PC-9 (cell line): ENCODE measurements at regions not wholly inside any gene's neighbourhood (a gene's known extent, or its start where the extent isn't known, plus 50 kb on each side); places are given as distances from the start of the nearest gene placed in this dataset.

Source experiments
- BruUV-seq: library from RNA; stranded (reverse); fragments of 400-500 nt; replicated peaks from 2 replicates; lab custom pipeline; 2021; lab: Mats Ljungman, UMichigan
- CTCF ChIA-PET: fragments of 300-600 bp; sonication (Branson Sonifier 250); formaldehyde crosslinking; loops from one replicate; lab custom pipeline; 2022; ENCODE audit warnings: antibody characterized with exemption; lab: Charles Lee
- POLR2A ChIA-PET: fragments of 300-600 bp; sonication (Branson Sonifier 250); formaldehyde crosslinking; loops from one replicate; lab custom pipeline; 2022; ENCODE audit warnings: antibody characterized with exemption; ENCODE audit not compliant: unreplicated experiment; lab: Charles Lee
- DNase-seq, 2 experiments: peaks; one replicate each; pipeline versions ENCODE4 v3.0.0 to v3.0.0-alpha.2; 2015 to 2022; ENCODE audit warnings: mixed read lengths in 1 of 2
- H2AFZ ChIP-seq: fragments of 200-600 bp; sonication (generic); 2 replicates; pipeline ENCODE4 v1.8.1; 2017; ENCODE audit warnings: antibody characterized with exemption
- H3F3A ChIP-seq: fragments of 200-600 bp; sonication (generic); 2 replicates; pipeline ENCODE4 v1.8.1; 2017; ENCODE audit warnings: antibody characterized with exemption, mild to moderate bottlenecking, low read depth; ENCODE audit not compliant: insufficient read depth
- H3K27ac ChIP-seq: fragments of 200-600 bp; sonication (generic); 2 replicates; pipeline ENCODE4 v1.6.1; 2016; ENCODE audit warnings: mixed run types
- H3K27me3 ChIP-seq: fragments of 200-600 bp; sonication (generic); 2 replicates; pipeline ENCODE4 v1.6.1; 2016; ENCODE audit warnings: low read depth, mixed run types; ENCODE audit not compliant: insufficient read depth
- H3K36me3 ChIP-seq: fragments of 200-600 bp; sonication (generic); 2 replicates; pipeline ENCODE4 v1.6.1; 2016; ENCODE audit warnings: low read depth, mixed run types
- H3K4me1 ChIP-seq: fragments of 200-600 bp; sonication (generic); replicated peaks from 2 replicates; pipeline ENCODE4 v1.6.1; 2016; ENCODE audit warnings: mixed run types; ENCODE audit not compliant: insufficient read depth
- H3K4me2 ChIP-seq: fragments of 200-600 bp; sonication (generic); 2 replicates; pipeline ENCODE4 v1.6.1; 2017; ENCODE audit warnings: mixed run types
- H3K4me3 ChIP-seq: fragments of 200-600 bp; sonication (generic); 2 replicates; pipeline ENCODE4 v1.6.1; 2016; ENCODE audit warnings: mixed run types
- H3K79me2 ChIP-seq: fragments of 200-600 bp; sonication (generic); 2 replicates; pipeline ENCODE4 v1.6.1; 2017; ENCODE audit warnings: low read depth, mixed run types
- H3K9me2 ChIP-seq: fragments of 200-600 bp; sonication (generic); 2 replicates; pipeline ENCODE4 v1.8.1; 2017; ENCODE audit warnings: mild to moderate bottlenecking; ENCODE audit not compliant: insufficient read depth
- H3K9me3 ChIP-seq: fragments of 200-600 bp; sonication (generic); 2 replicates; pipeline ENCODE4 v1.8.1; 2016; ENCODE audit warnings: low read depth; ENCODE audit not compliant: insufficient read depth
- H4K20me1 ChIP-seq: fragments of 200-600 bp; sonication (generic); 2 replicates; pipeline ENCODE4 v1.8.1; 2017; ENCODE audit not compliant: insufficient read depth
- EZH2 ChIP-seq: fragments of 200-600 bp; sonication (generic); IDR thresholded peaks from 2 replicates; pipeline ENCODE4 v1.8.0; 2017; ENCODE audit warnings: antibody characterized with exemption, low read depth
- intact Hi-C: fragments of 100-400 bp; cut with micrococcal nuclease; formaldehyde crosslinking; loops from one replicate; pipeline ENCODE4 v1.10.0; 2022; ENCODE audit not compliant: unreplicated experiment
- TF ChIP-seq, protein P1 (sequence below): fragments of 200-600 bp; sonication (generic); conservative IDR thresholded peaks from 2 replicates; pipeline ENCODE4 v1.6.1; 2017; ENCODE audit warnings: mixed run types, antibody characterized with exemption, mild to moderate bottlenecking, moderate library complexity

DNA sequence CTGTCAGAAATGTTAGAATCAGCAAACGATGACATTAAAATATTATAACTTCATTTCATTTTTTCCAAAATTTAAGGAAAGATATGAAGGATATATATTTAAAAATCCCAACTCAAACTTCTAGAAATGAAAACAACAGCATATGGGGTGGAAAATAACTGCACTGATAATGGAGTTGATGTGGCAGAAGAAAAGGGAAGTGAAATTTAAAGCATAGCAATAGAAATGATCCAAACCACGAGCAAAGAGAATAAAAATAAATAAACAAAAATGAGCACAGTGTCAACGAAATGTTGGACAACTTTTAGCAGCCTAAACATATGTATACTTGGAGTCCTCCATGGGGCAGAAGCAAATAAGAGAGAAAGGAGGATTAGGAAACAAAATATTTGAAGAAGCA is 280.2 kb downstream of the KCNJ3 start:
- no peaks in the 10 kb centered on the region for H3K36me3 ChIP-seq
- BruUV-seq, result no TSS peak
- no peaks in the 10 kb centered on the region for H3K4me1 ChIP-seq
- ChIA-PET POLR2A (no interaction called here), CTCF (no interaction called here)
- H3K27ac ChIP-seq, result no peak overlapping the region
- no peak for DNase-seq
- no peaks in the 10 kb centered on the region for H3K9me2 ChIP-seq
- intact Hi-C loops, result no loop called here
- no peaks in the 10 kb centered on the region for H3F3A ChIP-seq
- H3K27me3 ChIP-seq, result no peaks in the 10 kb centered on the region
- H4K20me1 ChIP-seq, result no peaks in the 10 kb centered on the region
- no peak overlapping the region for H2AFZ ChIP-seq
- H3K4me3 ChIP-seq, result no peak overlapping the region
- H3K9me3 ChIP-seq, result no peaks in the 10 kb centered on the region
- H3K4me2 ChIP-seq, result no peak overlapping the region
- no peaks in the 10 kb centered on the region for H3K79me2 ChIP-seq
- TF ChIP-seq EZH2, result no peak
- TF ChIP-seq, protein P1, sequence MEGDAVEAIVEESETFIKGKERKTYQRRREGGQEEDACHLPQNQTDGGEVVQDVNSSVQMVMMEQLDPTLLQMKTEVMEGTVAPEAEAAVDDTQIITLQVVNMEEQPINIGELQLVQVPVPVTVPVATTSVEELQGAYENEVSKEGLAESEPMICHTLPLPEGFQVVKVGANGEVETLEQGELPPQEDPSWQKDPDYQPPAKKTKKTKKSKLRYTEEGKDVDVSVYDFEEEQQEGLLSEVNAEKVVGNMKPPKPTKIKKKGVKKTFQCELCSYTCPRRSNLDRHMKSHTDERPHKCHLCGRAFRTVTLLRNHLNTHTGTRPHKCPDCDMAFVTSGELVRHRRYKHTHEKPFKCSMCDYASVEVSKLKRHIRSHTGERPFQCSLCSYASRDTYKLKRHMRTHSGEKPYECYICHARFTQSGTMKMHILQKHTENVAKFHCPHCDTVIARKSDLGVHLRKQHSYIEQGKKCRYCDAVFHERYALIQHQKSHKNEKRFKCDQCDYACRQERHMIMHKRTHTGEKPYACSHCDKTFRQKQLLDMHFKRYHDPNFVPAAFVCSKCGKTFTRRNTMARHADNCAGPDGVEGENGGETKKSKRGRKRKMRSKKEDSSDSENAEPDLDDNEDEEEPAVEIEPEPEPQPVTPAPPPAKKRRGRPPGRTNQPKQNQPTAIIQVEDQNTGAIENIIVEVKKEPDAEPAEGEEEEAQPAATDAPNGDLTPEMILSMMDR, result no peak

DNA sequence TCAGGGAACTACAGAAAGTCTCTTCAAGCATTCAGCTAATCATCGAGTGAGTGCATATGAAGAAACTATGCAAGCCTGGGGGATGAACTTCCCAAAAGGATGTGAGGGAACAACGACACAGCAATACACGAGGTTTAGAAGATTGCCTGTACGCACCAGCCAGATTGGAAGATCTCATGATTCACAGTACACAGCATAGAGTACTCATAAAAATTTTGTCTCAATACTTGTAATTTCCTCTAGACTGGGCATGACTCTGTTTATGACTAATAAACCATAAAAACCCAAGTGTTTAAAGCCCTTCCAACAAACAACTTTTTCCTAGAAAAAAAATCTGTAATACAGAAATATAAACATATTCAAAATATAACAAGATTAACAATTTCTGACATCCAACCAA is 279.7 kb downstream of the KCNJ3 start:
- no peaks in the 10 kb centered on the region for H3K9me3 ChIP-seq
- H3K27me3 ChIP-seq, result no peaks in the 10 kb centered on the region
- no peak for DNase-seq
- ChIA-PET POLR2A (no interaction called here), CTCF (no interaction called here)
- BruUV-seq, result no TSS peak
- H3K79me2 ChIP-seq, result no peaks in the 10 kb centered on the region
- H3K9me2 ChIP-seq, result no peaks in the 10 kb centered on the region
- intact Hi-C loops, result no loop called here
- H3K4me1 ChIP-seq, result no peaks in the 10 kb centered on the region
- H2AFZ ChIP-seq, result no peak overlapping the region
- TF ChIP-seq, protein P1, result no peak
- TF ChIP-seq EZH2, result no peak
- H4K20me1 ChIP-seq, result no peaks in the 10 kb centered on the region
- no peak overlapping the region for H3K4me2 ChIP-seq
- H3K27ac ChIP-seq, result no peak overlapping the region
- no peaks in the 10 kb centered on the region for H3F3A ChIP-seq
- no peak overlapping the region for H3K4me3 ChIP-seq
- no peaks in the 10 kb centered on the region for H3K36me3 ChIP-seq

DNA sequence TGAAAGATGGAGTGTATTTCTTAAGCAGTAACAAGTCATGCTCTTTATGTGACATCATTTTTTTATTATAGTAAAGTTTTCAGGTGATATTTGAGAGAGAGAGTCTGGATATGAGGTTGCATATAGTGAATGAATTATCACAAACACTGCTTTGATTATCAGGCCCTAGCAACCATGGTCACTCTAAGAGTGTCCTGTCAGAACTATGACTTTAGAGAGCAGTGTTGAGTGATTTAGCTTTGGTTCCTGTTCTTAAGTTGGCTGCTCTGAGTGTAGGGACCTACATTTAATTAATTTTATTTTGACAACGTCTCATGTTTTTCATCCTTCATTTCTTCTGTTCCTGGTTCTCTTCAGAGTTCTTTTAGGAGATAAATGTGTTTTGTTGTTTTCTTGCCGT is 275.5 kb downstream of the KCNJ3 start:
- ChIA-PET CTCF (no interaction called here), POLR2A (no interaction called here)
- Histone ChIP-seq H3K27ac (no peak overlapping the region), H3K4me3 (no peak overlapping the region), H3K79me2 (no peaks in the 10 kb centered on the region), H2AFZ (no peak overlapping the region), H3F3A (no peaks in the 10 kb centered on the region), H3K27me3 (no peaks in the 10 kb centered on the region), H3K9me2 (no peaks in the 10 kb centered on the region), H3K36me3 (no peaks in the 10 kb centered on the region), H3K4me2 (no peak overlapping the region), H3K9me3 (no peaks in the 10 kb centered on the region), H3K4me1 (no peaks in the 10 kb centered on the region), H4K20me1 (no peaks in the 10 kb centered on the region)
- DNase-seq, result no peak
- BruUV-seq, result no TSS peak
- TF ChIP-seq, protein P1, result no peak
- TF ChIP-seq EZH2, result no peak
- intact Hi-C loops, result no loop called here
